CD14-positive monocyte (primary cell): ENCODE measurements at regions not wholly inside any gene's neighbourhood (a gene's known extent, or its start where the extent isn't known, plus 50 kb on each side); places are given as distances from the start of the nearest gene placed in this dataset.
"Not testable (repeated sequence)": the region's sequence is repeated elsewhere in the genome, so short reads cannot be mapped to it uniquely, and the experiment has no call there.

ENCODE experiments used
- DNase-seq, 3 donors: peaks; one replicate each; pipeline ENCODE4 v3.0.0-alpha.2; 2011 to 2022
- H2AFZ ChIP-seq: 2 replicates; pipeline ENCODE4 v1.6.0; 2012; ENCODE audit warnings: mild to moderate bottlenecking, low read depth, low read length, inconsistent platforms; ENCODE audit not compliant: insufficient read depth, poor library complexity, severe bottlenecking
- H3K27ac ChIP-seq, 2 donors: 1 replicate in 1 of 2; 2 replicates in 1 of 2; pipeline ENCODE4 v1.5.1; 2012 to 2013; ENCODE audit warnings: low read length in 2 of 2, control low read depth in 1 of 2, inconsistent platforms in 1 of 2, low read depth in 1 of 2, mild to moderate bottlenecking in 1 of 2
- H3K27me3 ChIP-seq, 2 donors: one replicate each; pipeline versions ENCODE4 v1.6.0 to v1.6.1; 2011 to 2013; ENCODE audit warnings: low read length in 2 of 2; ENCODE audit not compliant: control insufficient read depth in 2 of 2, insufficient read depth in 2 of 2
- H3K36me3 ChIP-seq, 2 donors: replicated peaks in 1 of 2; 1 replicate in 1 of 2; 2 replicates in 1 of 2; pipeline versions ENCODE4 v1.5.1 to v1.6.1; 2012 to 2013; ENCODE audit warnings: low read length in 2 of 2, control low read depth in 1 of 2, inconsistent platforms in 1 of 2, mild to moderate bottlenecking in 1 of 2; ENCODE audit not compliant: insufficient read depth in 2 of 2, control insufficient read depth in 1 of 2
- H3K4me1 ChIP-seq, 2 donors: 1 replicate in 1 of 2; 2 replicates in 1 of 2; pipeline versions ENCODE4 v1.5.1 to v1.6.1; 2012 to 2013; ENCODE audit warnings: low read length in 2 of 2, control low read depth in 1 of 2, inconsistent platforms in 1 of 2, mild to moderate bottlenecking in 1 of 2, moderate library complexity in 1 of 2; ENCODE audit not compliant: insufficient read depth in 2 of 2, control insufficient read depth in 1 of 2
- H3K4me2 ChIP-seq: replicated peaks from 2 replicates; pipeline ENCODE3; 2012; ENCODE audit warnings: low read length, moderate library complexity, mild to moderate bottlenecking; ENCODE audit not compliant: poor library complexity, severe bottlenecking; ENCODE audit errors: extremely low read depth
- H3K4me3 ChIP-seq, 3 experiments: fragments of 200-600 bp in 1 of 3; sonication (generic) in 1 of 3; replicated peaks in 1 of 3; 1 replicate in 2 of 3; 2 replicates in 1 of 3; pipeline ENCODE4 v1.5.1; 2011 to 2013; ENCODE audit warnings: low read length in 3 of 3, mild to moderate bottlenecking in 3 of 3, control low read depth in 2 of 3, low read depth in 2 of 3, inconsistent platforms in 1 of 3, moderate library complexity in 1 of 3
- H3K79me2 ChIP-seq: 2 replicates; pipeline ENCODE4 v1.6.0; 2012; ENCODE audit warnings: mild to moderate bottlenecking, control low read depth, inconsistent platforms, low read length, moderate library complexity; ENCODE audit not compliant: insufficient read depth
- H3K9ac ChIP-seq: 2 replicates; pipeline ENCODE4 v1.6.0; 2017; ENCODE audit warnings: low read length, mild to moderate bottlenecking; ENCODE audit not compliant: insufficient read depth, poor library complexity, severe bottlenecking
- H3K9me3 ChIP-seq, 2 donors: replicated peaks in 1 of 2; 1 replicate in 1 of 2; 2 replicates in 1 of 2; pipeline versions ENCODE4 v1.5.1 to v1.6.1; 2012 to 2013; ENCODE audit warnings: low read length in 2 of 2, control low read depth in 1 of 2; ENCODE audit not compliant: control insufficient read depth in 1 of 2, insufficient read depth in 1 of 2
- H4K20me1 ChIP-seq: 2 replicates; pipeline ENCODE4 v1.6.0; 2012; ENCODE audit warnings: mild to moderate bottlenecking, low read length, control low read depth, moderate library complexity; ENCODE audit not compliant: insufficient read depth
- H3K27ac Mint-ChIP-seq, 7 donors: one replicate each; pipeline ENCODE4 v1.8.0; 2020; ENCODE audit warnings: mild to moderate bottlenecking in 7 of 7, mixed read lengths in 7 of 7, moderate library complexity in 6 of 7, inconsistent platforms in 2 of 7
- H3K27me3 Mint-ChIP-seq, 3 donors: one replicate each; pipeline ENCODE4 v1.8.0; 2021 to 2022; ENCODE audit warnings: low read depth in 3 of 3, mild to moderate bottlenecking in 3 of 3, mixed read lengths in 3 of 3, moderate library complexity in 3 of 3, inconsistent platforms in 1 of 3
- H3K36me3 Mint-ChIP-seq, 2 donors: one replicate each; pipeline ENCODE4 v1.8.0; 2020; ENCODE audit warnings: mixed read lengths in 2 of 2, inconsistent platforms in 1 of 2, mild to moderate bottlenecking in 1 of 2
- H3K4me1 Mint-ChIP-seq: one replicate; pipeline ENCODE4 v1.8.0; 2020; ENCODE audit warnings: mild to moderate bottlenecking, mixed read lengths
- H3K4me3 Mint-ChIP-seq, 2 donors: one replicate each; pipeline ENCODE4 v1.8.0; 2020; ENCODE audit warnings: mild to moderate bottlenecking in 2 of 2, mixed read lengths in 2 of 2, moderate library complexity in 1 of 2
- H3K9me3 Mint-ChIP-seq, 7 donors: one replicate each; pipeline ENCODE4 v1.8.0; 2020 to 2022; ENCODE audit warnings: mixed read lengths in 7 of 7, mild to moderate bottlenecking in 6 of 7, moderate library complexity in 6 of 7, inconsistent platforms in 2 of 7
- WGBS: methylation state at CpG from one replicate; pipeline ENCODE4 v1.1.5; 2013; ENCODE audit warnings: missing lambda C conversion rate; ENCODE audit not compliant: insufficient coverage; 5-methylcytosine and 5-hydroxymethylcytosine counted together
- intact Hi-C, 2 donors: fragments of 100-400 bp; cut with micrococcal nuclease; formaldehyde crosslinking; loops; one replicate each; pipeline versions ENCODE4 v1.15.0 to v1.15.1; 2023

DNA sequence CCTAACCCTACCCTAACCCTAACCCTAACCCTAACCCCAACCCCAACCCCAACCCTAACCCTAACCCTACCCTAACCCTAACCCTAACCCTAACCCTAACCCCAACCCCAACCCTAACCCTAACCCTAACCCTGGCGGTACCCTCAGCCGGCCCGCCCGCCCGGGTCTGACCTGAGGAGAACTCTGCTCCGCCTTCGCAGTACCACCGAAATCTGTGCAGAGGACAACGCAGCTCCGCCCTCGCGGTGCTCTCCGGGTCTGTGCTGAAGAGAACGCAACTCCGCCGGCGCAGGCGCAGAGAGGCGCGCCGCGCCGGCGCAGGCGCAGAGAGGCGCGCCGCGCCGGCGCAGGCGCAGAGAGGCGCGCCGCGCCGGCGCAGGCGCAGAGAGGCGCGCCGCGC is 56.1 kb upstream of the IQSEC3 start:
- H3K27me3 Mint-ChIP-seq, intact Hi-C loops, H3K79me2 ChIP-seq, H3K4me3 ChIP-seq, DNase-seq, H3K4me2 ChIP-seq, H3K36me3 ChIP-seq, H3K36me3 Mint-ChIP-seq, H3K27ac Mint-ChIP-seq, H3K4me3 Mint-ChIP-seq, H3K4me1 ChIP-seq, H3K4me1 Mint-ChIP-seq, H3K9ac ChIP-seq, H4K20me1 ChIP-seq, H3K9me3 ChIP-seq, H3K27ac ChIP-seq, H3K27me3 ChIP-seq, H2AFZ ChIP-seq: not testable (repeated sequence)
- H3K9me3 Mint-ChIP-seq = peaks cover 0 to 11% (median 2%) of the 10 kb centered on the region in 7 donors
- 83% methylated on average over 9 of the region's 43 CpGs for WGBS

- H3K4me1 Mint-ChIP-seq, H3K27ac Mint-ChIP-seq, H3K27me3 Mint-ChIP-seq, H3K27me3 ChIP-seq, H3K4me2 ChIP-seq, H3K79me2 ChIP-seq, H3K4me3 ChIP-seq, H3K9me3 ChIP-seq, H3K36me3 ChIP-seq, H3K9ac ChIP-seq, H3K4me1 ChIP-seq, H3K27ac ChIP-seq, H3K36me3 Mint-ChIP-seq, H4K20me1 ChIP-seq, H3K4me3 Mint-ChIP-seq, intact Hi-C loops, DNase-seq, H2AFZ ChIP-seq: not testable (repeated sequence)
- peaks cover 0 to 11% (median 2%) of the 10 kb centered on the region in 7 donors for H3K9me3 Mint-ChIP-seq
- 83% methylated on average over 8 of the region's 81 CpGs for WGBS
Measured at GRCh38 chr12:10879-11812, 55.4 kb upstream of the IQSEC3 start.

DNA sequence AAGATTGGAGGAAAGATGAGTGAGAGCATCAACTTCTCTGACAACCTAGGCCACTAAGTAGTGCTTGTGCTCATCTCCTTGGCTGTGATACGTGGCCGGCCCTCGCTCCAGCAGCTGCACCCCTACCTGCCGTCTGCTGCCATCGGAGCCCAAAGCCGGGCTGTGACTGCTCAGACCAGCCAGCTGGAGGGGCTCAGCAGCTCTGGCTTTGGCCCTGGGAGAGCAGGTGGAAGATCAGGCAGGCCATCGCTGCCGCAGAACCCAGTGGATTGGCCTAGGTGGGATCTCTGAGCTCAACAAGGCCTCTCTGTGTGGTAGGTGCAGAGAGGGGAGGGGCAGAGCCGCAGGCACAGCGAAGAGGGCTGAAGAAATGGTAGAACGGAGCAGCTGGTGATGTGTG is 54.3 kb upstream of the IQSEC3 start:
- not testable (repeated sequence) for H3K4me3 Mint-ChIP-seq
- H3K27ac Mint-ChIP-seq = peak overlapping the region in 1 of 7 donors; percentile 38
- 93% methylated on average over 11 of the region's 11 CpGs for WGBS

GRCh38 chr12:12725-13640 is 53.6 kb upstream of the IQSEC3 start:
- H3K36me3 Mint-ChIP-seq, DNase-seq, H3K4me3 Mint-ChIP-seq, H3K27me3 Mint-ChIP-seq, H3K4me1 Mint-ChIP-seq, intact Hi-C loops, H3K79me2 ChIP-seq, H3K36me3 ChIP-seq, H3K27me3 ChIP-seq, H3K4me3 ChIP-seq, H4K20me1 ChIP-seq, H3K4me2 ChIP-seq, H3K27ac ChIP-seq, H2AFZ ChIP-seq, H3K4me1 ChIP-seq, H3K9ac ChIP-seq, H3K9me3 ChIP-seq: not testable (repeated sequence)
- Mint-ChIP-seq H3K9me3 (peaks cover 0 to 11% (median 2%) of the 10 kb centered on the region in 7 donors), H3K27ac (peak overlapping the region in 4 of 7 donors; percentile 15 to 46 (median 30))
- WGBS = 85% methylated on average over 9 of the region's 16 CpGs

More for the DNA sequence above, 54.3 kb upstream of the IQSEC3 start:
- DNase-seq, intact Hi-C loops, H3K27me3 Mint-ChIP-seq, H3K4me3 ChIP-seq, H2AFZ ChIP-seq, H3K27me3 ChIP-seq, H4K20me1 ChIP-seq, H3K27ac ChIP-seq, H3K4me1 Mint-ChIP-seq, H3K79me2 ChIP-seq, H3K9ac ChIP-seq, H3K4me2 ChIP-seq, H3K9me3 ChIP-seq, H3K36me3 ChIP-seq, H3K4me1 ChIP-seq, H3K36me3 Mint-ChIP-seq: not testable (repeated sequence)
- H3K9me3 Mint-ChIP-seq = peaks cover 0 to 11% (median 2%) of the 10 kb centered on the region in 7 donors
